GM12873 (cell line): ENCODE measurements at regions not wholly inside any gene's neighbourhood (a gene's known extent, or its start where the extent isn't known, plus 50 kb on each side); places are given as distances from the start of the nearest gene placed in this dataset.

Source experiments
- TF ChIP-seq, protein P1 (sequence below): IDR thresholded peaks from 2 replicates; pipeline ENCODE4 v1.5.1; 2012; ENCODE audit warnings: low read depth, mild to moderate bottlenecking, moderate library complexity, low read length, control low read depth; ENCODE audit not compliant: insufficient read depth; ENCODE audit errors: missing control alignments

DNA sequence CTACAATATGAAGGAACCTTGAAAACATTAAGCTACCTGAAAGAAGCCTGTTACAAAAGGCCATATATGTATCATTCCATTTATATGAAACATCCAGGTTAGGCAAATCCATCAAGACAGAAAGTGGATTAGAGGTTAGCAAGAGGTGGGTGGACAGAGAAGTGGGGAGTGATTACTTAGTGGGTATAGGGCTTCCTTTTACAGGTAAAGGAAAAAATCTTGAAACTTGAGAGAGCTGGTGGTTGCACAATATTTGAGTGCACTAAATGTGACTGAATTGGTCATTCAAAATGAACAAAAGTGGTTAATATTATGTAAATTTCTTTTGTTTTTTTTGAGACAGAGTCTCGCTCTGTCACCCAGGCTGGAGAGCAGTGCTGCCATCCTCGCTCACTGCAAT lies 119.4 kb upstream of the KIF5B start:
- TF ChIP-seq, protein P1, sequence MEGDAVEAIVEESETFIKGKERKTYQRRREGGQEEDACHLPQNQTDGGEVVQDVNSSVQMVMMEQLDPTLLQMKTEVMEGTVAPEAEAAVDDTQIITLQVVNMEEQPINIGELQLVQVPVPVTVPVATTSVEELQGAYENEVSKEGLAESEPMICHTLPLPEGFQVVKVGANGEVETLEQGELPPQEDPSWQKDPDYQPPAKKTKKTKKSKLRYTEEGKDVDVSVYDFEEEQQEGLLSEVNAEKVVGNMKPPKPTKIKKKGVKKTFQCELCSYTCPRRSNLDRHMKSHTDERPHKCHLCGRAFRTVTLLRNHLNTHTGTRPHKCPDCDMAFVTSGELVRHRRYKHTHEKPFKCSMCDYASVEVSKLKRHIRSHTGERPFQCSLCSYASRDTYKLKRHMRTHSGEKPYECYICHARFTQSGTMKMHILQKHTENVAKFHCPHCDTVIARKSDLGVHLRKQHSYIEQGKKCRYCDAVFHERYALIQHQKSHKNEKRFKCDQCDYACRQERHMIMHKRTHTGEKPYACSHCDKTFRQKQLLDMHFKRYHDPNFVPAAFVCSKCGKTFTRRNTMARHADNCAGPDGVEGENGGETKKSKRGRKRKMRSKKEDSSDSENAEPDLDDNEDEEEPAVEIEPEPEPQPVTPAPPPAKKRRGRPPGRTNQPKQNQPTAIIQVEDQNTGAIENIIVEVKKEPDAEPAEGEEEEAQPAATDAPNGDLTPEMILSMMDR = no peak

DNA sequence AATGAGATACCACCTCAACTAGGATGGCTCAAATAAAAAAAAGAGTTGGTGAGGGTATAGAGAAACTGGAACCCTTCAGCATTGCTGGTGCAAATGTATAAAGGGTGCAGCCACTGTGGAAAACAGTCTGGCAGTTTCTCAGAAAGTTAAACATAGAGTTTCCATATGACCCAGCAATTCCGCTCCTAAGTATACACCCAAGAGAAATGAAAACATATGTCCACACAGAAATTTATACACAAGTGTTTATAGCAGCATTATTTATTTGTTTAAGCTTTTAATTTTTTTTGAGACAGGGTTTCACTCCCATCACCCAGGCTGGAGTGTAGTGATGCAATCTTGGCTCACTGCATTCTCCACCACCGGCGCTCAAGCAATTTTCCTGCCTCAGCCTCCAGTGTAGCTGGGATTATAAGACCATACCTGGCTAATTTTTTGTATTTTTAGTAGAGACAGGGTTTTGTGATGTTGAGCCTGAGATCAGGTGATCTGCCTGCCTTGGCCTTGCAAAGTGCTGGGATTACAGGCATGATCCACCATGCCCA lies 118.2 kb upstream of the KIF5B start:
- TF ChIP-seq, protein P1 = no peak

DNA sequence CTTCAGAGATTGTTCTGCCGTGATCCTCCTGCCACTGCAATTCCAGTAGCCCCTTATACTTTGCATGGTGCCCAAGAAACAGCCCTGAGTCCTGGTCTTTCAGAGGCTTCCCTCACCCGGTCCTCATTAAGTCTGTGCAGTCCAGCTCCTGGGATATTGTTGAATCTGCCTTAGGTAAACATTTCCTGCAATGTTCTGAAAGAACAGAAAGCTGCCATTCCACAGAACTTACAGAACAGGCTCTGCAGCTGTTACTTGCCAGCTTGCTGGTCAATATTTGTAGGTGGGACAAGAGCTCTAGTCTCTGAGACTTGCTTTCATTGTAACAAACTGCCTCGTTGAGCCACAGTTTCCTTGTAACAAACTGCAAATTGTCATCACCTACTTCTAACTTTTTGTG lies 115.0 kb upstream of the KIF5B start:
- TF ChIP-seq, protein P1 = no peak

DNA sequence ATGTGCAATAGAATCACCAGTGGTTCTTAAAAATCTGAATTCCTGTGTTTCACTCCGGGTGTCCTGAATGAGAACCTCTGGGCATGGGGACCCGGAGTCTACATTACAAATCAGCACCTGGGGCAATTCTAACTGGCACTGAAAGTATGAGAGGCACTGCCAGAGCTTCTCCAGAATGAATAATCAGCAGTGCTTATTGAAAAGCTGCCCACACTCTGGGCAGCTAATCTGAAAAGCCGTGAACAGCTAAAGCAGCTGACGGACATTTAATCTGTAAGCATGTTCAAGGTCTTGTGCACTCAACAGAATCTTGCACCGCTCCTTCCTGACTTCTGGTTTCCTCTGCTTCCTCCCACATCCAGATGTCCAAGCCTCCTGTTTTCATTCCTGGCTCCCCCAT lies 113.3 kb upstream of the KIF5B start:
- TF ChIP-seq, protein P1 = no peak

DNA sequence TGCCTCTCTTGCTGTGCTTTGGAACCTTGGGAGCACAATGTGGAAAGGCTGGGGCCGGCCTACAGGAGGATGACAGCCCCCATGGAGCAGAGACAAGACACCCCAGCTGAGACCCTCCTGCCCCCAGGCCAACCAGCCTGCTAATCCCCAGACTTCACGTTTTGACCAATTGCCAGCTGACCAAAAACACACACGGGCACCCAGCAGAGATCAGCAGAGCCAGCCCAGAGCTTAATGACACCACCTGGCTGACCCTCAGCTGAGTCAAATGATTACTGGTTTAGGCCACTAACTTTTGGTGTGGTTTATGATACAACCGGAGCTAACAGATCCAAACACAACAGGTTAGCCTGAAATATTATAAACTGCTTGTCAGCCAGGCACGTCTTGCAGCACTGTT lies 111.2 kb upstream of the KIF5B start:
- TF ChIP-seq, protein P1 = no peak

DNA sequence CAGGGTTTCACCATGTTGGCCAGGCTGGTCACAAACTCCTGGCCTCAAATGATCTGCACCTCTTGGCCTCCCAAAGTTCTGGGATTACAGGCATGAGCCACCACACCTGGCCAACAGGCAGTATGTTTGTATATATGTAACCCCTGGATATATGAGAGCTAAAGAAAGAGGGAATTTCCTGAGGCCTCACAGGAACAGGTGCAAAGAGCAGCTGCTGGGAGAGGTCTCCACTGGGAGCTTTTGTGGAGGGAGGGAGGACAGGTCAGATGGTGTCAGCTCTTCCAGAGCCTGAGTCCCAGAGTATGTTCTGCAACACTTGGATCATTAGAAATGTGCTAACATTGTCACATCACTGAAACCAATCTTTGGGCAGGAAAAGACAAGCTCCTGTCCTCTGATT lies 110.1 kb upstream of the KIF5B start:
- TF ChIP-seq, protein P1 = no peak

DNA sequence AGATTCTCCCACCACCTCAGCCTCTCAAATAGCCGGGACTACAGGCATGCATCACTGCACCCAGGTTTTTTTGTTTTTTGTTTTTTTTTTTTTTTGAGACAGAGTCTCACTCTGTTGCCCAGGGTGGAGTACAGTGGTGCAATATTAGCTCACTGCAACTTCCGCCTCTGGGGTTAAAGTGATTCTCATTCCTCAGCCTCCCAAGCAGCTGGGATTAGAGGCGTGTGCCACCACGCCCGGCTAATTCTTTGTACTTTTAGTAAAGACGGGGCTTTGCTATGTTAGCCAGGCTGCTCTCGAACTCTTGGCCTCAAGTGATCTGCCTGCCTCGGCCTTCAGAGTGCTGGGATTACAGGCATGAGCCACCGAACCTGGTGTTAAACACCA lies 107.5 kb upstream of the KIF5B start:
- TF ChIP-seq, protein P1 = no peak

DNA sequence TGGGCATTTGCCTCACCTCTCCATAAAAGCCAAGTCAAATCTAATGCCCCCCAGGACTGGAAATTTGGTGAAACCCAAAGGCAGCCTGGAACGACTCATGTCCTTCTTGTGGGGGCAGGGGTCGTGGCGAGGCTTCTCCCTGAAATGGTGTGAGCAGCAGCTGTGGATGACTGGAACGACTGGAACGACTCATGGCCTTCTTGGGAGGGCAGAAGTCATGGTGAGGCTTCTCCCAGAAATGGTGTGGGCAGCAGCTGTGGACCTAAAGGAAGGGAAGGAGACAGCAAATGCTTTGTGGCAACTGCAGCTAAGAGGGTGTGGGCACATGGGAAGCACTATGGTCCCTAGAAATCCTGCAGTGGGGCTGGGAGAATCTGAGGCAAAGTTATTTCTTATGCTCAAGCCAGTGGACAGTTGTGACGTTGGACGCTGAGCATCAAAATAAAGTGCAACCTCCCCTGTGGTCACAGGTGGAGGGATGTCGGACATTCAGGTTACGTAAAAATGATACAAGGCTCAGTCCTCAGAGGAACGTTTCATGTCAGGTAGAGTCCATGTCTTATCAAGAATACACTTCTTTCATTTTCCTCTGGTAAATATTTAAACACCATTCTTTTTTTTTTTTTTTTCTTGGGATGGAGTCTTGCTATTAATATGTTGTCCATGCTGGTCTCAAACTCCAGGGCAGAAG lies 107.0 kb upstream of the KIF5B start:
- TF ChIP-seq, protein P1 = no peak
